GM21723 (cell line): ENCODE measurements at regions not wholly inside any gene's neighbourhood (a gene's known extent, or its start where the extent isn't known, plus 50 kb on each side); places are given as distances from the start of the nearest gene placed in this dataset.

Experiments
- ATAC-seq: cut with Tn5 transposase; IDR thresholded peaks from one replicate; pipeline ENCODE4 v1.9.1; 2021; ENCODE audit warnings: mild to moderate bottlenecking, moderate library complexity; ENCODE audit not compliant: unreplicated experiment

DNA sequence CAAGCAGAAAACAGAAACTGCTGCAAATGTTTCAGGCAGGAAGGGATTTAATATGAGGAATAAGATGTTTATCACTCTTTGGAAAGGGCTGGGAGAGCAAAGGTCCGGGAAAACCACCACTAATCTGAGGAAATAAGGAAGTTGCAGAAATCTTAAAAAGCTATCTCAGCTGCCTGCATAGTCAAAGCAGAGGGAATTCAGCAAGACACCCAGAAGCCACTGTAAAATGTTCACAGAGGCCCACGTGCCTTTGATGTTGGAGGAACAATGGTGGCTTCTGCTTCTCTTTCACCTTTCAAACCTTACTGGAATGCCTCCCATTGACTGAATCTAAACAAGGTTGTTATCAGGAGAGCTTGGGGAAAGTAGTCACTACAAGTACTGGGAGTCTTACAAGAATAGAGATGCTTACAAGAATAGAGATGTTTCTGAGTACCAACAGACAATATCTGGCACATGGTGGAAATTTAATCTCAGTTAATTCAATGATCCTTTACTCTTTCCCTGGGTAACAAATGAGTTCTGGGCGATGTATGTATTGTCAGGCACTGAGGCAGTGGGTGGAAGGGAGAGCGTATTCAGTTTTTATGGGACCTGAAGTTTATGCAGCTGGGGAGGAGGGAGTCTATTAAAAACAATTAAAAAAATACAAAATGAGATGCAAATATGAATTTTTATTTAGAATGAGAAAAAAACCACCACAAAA, 56.1 kb upstream of the MED13 start:
- ATAC-seq = no peak

DNA sequence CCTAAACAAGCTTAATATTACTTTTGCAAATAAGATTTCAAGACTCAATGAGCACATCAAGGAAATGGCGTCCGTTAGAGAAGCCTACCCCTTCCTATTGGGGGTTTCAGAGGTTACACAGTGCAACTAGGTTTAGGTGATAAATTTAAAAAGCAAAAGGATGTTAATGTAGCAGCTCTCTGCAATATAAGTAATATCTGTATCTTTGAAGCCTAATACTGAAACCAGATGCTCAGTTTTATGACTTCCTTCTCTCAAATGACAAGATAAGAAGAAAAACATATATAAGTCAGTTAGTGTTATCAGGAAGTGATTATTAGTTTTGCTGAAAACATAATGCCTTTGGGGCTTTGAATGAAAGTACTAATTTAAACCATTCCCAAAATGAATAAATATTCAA, 54.3 kb upstream of the MED13 start:
- peak; percentile 81 for ATAC-seq
